Breast epithelium (tissue), 3 donors: ENCODE measurements at regions not wholly inside any gene's neighbourhood (a gene's known extent, or its start where the extent isn't known, plus 50 kb on each side); places are given as distances from the start of the nearest gene placed in this dataset.

ENCODE experiments used
- CTCF ChIP-seq, 3 donors: fragments of 450-650 bp; IDR thresholded peaks; one replicate each; pipeline ENCODE4 v1.5.1; 2016 to 2017; ENCODE audit warnings: antibody characterized with exemption in 3 of 3, mild to moderate bottlenecking in 3 of 3, moderate library complexity in 3 of 3
- POLR2A ChIP-seq: fragments of 450-650 bp; IDR thresholded peaks from one replicate; pipeline ENCODE4 v1.6.1; 2016; ENCODE audit warnings: antibody characterized with exemption, mild to moderate bottlenecking, moderate library complexity
- POLR2AphosphoS5 ChIP-seq, 3 donors: sonication (generic); formaldehyde crosslinking; IDR thresholded peaks; one replicate each; pipeline ENCODE4 v1.6.1; 2017; ENCODE audit warnings: antibody characterized with exemption in 3 of 3

- TF ChIP-seq POLR2A = no peak
- TF ChIP-seq CTCF (IDR thresholded peaks at IDR 0.05) = no peak
- TF ChIP-seq POLR2AphosphoS5 (IDR thresholded peaks at IDR 0.05) = no peak
Observed at GRCh38 chr7:92904244-92905131, 68.1 kb upstream of the CDK6 start.
